ENCODE measurements at regions not wholly inside any gene's neighbourhood (a gene's known extent, or its start where the extent isn't known, plus 50 kb on each side); places are given as distances from the start of the nearest gene placed in this dataset.

- DNase-seq, result no peak
Measured at GRCh38 chr4:84441758-84442377, 57.2 kb downstream of the NKX6-1 start.

GRCh38 chr4:84439996-84440395 is 59.1 kb downstream of the NKX6-1 start:
- DNase-seq, result no peak

- no peak for DNase-seq
Measured at GRCh38 chr4:84436812-84437211, 62.3 kb downstream of the NKX6-1 start.

GRCh38 chr4:84434344-84434743 is 64.7 kb downstream of the NKX6-1 start:
- no peak for DNase-seq

GRCh38 chr4:84433633-84434222 is 65.4 kb downstream of the NKX6-1 start:
- DNase-seq, result no peak

- DNase-seq, result no peak
Measured at GRCh38 chr4:84432713-84433112, 66.4 kb downstream of the NKX6-1 start.

- DNase-seq, result no peak
Measured at GRCh38 chr4:84420608-84421007, 78.5 kb downstream of the NKX6-1 start.

GRCh38 chr4:84419201-84419600 is 79.9 kb downstream of the NKX6-1 start:
- DNase-seq, result no peak

GRCh38 chr4:84417997-84418709 is 80.9 kb downstream of the NKX6-1 start:
- no peak for DNase-seq

- DNase-seq, result no peak
Measured at GRCh38 chr4:84413976-84414375, 85.1 kb downstream of the NKX6-1 start.

GRCh38 chr4:84413480-84413879 is 85.6 kb downstream of the NKX6-1 start:
- no peak for DNase-seq

GRCh38 chr4:84412062-84412461 is 87.0 kb downstream of the NKX6-1 start:
- no peak for DNase-seq

- DNase-seq, result no peak
Measured at GRCh38 chr4:84407554-84408407, 91.3 kb downstream of the NKX6-1 start.

GRCh38 chr4:84403656-84404055 is 95.4 kb downstream of the NKX6-1 start:
- DNase-seq, result no peak

- DNase-seq, result no peak
Measured at GRCh38 chr4:84401701-84402306, 97.3 kb downstream of the NKX6-1 start.

- no peak for DNase-seq
Measured at GRCh38 chr4:84394386-84394785, 104.7 kb downstream of the NKX6-1 start.

GRCh38 chr4:84392951-84393590 is 106.0 kb downstream of the NKX6-1 start:
- DNase-seq, result no peak

- DNase-seq, result peak; percentile 3
Measured at GRCh38 chr4:84389406-84389805, 109.7 kb downstream of the NKX6-1 start.

GRCh38 chr4:84385203-84385602 is 113.9 kb downstream of the NKX6-1 start:
- DNase-seq, result no peak

GRCh38 chr4:84384801-84385200 is 114.3 kb downstream of the NKX6-1 start:
- DNase-seq, result no peak

GRCh38 chr4:84381759-84382158 is 117.3 kb downstream of the NKX6-1 start:
- DNase-seq, result no peak

GRCh38 chr4:84379917-84380641 is 119.0 kb downstream of the NKX6-1 start:
- DNase-seq, result peak; percentile 61

Measured in EL (cell line).